C4-2B (cell line): ENCODE measurements at regions not wholly inside any gene's neighbourhood (a gene's known extent, or its start where the extent isn't known, plus 50 kb on each side); places are given as distances from the start of the nearest gene placed in this dataset.

Experiments
- CTCF ChIP-seq: fragments of 450-650 bp; conservative IDR thresholded peaks from 2 replicates; pipeline ENCODE4 v1.5.1; 2017; ENCODE audit warnings: mild to moderate bottlenecking
- ZFX ChIP-seq: fragments of 450-650 bp; IDR thresholded peaks from 2 replicates; pipeline ENCODE4 v1.6.1; 2017

DNA sequence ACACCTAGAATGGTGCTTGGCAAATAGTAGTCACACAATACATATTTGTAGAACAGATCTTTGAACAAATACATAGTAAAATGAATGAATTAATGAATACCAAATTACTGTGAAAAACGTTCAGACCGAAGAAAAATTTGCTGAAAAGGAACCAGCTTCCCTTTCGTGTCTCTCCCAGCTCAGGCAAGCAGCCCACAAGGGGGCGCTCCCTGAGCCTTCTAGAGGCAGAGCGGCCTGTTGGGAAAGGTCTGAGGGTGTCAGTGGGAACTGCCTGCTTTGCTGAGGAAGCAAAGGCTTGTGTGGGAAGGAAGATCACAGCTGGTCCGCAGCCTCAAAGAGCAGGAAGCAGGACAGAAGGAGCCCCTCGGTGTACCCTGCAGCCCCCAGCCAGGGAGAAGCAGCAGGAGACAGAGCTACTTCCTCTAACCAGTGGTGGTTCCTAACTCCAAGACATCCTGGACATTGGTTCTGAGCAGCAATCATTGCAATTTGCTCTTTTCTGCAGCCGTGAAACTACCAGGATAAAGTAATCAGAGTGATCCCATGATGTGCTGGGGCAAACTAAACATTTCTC lies 231.1 kb downstream of the ANKRD30B start:
- TF ChIP-seq CTCF, result peak; percentile 86
- no peak for TF ChIP-seq ZFX
